ENCODE measurements at regions not wholly inside any gene's neighbourhood (a gene's known extent, or its start where the extent isn't known, plus 50 kb on each side); places are given as distances from the start of the nearest gene placed in this dataset.
A peak's percentile ranks its signal among the peaks of the same experiment; 100 is the strongest.

DNA sequence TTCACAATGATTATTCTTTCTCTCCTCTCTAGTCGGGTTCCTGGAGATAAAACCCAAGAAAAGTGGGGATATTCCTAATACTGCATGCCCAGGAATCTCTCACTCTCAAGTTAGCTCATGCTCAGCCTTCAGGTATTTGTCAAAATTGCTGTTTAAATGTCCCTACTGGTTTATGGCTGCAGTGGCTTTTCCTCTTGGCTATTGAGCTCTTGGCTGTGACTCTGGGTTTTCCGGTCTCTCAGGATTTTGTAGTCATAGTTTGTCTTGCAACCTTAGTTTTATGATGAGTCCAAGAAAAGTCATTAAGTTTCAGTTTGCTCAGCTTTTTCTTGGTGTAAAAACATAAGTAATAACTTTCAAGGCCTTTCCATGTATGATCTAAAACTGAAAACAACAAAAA, 820.7 kb upstream of the HS6ST1 start:
- DNase-seq: no peak

DNA sequence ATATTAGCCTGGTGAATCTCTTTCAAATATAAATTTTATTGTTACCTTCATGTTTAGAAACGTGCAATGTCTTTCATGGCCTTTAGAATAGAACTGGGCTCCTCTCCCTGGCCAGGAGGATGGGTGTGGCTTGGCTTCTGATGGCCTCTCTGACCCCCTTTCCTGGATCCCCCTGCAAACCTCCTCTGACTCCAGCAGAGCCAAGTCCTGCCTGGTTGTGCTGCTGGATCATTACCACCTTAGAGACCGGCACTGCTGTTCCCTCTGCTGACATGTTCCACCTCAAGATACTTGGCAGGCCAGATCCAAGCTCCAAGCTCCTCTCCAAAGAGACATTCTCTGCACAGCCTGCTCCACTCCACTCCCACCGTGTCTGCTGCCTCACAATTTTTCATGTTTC, 823.8 kb upstream of the HS6ST1 start:
- no peak for DNase-seq

DNA sequence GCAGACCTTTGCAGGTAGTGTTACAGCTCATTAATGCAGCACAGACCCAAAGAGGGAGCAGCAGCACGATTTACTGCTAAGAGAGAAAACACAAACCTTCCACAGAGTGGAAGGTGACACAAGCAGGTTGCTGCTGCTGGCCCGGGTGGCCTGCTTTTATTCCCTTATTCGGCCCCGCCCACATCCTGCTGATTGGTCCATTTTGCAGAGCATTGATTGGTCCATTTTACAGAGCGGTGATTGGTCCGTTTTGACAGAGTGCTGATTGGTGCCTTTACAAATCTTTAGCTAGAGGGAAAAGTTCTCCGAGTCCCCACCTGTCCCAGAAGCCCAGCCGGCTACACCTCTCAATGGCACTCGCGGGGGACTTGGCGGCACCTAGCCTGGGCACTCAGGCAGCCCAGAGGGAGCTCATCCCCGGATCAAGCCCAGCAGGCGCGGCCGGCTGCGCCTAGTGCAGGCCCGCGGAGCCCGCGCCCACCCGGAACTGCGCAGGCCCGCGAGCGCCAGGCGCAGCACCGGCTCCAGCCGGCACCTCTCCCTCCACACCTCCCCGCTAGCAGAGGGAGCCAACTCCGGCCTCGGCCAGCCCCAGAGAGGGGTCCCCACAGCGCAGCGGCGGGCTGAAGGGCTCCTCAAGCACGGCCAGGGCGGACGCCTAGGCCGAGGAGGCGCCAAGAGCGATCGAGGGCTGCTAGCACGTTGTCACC, 825.6 kb upstream of the HS6ST1 start:
- no peak for DNase-seq

DNA sequence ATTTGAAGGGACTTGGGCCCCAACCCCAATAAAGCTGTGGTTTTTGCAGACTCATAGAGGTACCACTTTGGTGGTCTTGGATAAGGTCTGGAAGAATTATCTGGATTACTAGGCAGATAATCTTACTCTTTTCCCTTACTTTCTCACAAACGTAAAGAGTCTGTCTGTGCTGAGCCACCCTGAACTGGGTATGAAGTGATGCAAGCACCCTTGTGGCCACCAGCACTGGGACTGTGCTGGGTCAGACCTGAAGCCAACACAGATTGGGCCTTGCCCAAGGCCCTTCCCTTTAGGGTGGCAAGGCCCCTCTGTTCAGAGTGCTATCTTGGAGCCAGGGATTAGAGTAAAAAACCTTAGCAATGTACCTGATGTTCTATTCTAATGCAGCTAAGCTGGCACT, 827.0 kb upstream of the RAB6C start:
- DNase-seq: no peak

DNA sequence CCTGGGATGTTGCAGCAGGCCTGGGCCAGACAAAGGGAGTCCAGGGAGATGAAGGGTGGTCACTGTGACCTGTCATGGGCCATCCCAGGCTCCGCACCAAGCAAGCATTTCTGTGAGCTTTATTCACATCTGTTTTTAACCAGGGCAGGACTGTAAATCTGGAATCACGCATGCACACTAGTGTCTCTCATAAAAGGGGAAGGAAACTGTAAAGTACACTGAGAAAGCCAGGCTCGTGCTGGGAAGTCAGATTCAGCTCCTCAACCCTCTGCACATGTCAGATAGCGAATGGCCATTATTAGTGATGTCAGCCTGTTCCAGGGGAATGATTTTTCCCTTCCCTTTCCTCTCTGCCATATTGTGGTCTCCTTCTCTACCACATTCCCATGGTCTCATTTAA, 818.6 kb upstream of the RAB6C start:
- DNase-seq: peak in 1 of 2 donors; percentile 25

DNA sequence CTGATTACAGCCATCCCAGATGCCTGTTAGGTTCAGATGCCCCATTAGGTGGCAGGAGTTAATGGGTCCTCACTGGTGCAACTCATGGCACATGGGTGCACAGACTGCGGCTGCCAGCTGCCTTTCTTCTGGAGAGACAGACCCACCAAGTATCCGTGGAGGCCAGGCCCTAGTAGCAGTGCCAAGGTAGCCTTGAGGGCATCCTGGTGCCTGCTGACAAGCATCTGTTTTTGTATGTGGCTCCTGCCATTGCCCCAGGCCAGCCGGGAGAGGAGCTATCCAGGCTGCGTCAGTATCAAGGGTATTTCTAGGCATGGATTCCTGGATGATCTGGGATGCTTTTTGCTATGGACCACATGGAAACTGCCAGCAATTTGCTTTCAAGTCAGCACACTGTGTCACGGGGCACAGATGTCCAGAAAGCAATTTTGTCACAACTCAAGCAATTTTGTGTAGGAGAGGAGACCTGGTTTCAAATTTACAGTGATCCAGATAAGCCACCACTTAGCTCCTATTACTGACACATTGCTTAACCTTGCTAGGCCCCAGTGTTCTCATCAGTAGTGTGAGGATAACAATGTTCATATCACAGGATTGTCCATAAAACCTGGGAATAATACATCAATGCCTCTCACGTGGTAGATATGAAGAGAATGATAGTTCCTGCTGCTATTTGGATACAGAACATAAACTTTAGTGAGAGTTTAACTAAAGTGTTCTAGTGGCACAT, 815.1 kb upstream of the RAB6C start:
- no peak for DNase-seq

DNA sequence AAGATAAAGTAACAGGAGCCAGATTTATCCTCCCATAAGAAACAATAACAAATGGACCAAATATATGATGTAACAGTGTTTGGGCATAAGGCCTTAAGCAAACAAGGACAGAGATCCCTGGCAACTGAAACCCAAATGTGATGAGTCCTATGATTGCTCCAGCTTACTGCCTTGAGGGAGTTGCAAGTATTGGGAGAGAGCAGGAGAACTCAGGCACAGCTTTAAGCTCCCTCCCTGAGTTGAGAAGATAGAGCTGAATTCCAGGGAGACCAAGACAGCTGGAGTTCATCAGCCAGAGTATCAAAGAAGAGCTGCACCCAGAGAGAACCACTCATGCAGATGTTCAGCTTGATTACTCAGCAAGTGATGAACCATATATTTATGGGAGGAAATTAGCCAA, 814.5 kb upstream of the RAB6C start:
- DNase-seq: no peak

DNA sequence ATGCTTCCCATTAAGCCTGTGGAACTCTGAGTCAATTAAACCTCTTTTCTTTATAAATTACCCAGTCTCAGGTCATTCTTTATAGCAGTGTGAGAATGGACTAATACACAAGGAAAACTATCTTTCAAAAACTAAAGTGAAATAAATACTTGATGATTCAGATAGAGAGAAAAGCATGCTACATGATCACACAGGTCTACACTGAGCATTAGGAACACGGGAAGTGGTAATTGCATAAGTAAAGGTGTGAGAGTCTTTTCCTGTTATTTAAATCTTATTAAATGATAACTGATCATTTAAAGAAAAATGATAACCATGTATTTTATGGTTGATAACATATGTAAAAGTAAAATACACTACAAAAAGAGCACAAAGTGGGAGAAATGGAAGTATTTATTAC, 812.0 kb upstream of the RAB6C start:
- no peak for DNase-seq

DNA sequence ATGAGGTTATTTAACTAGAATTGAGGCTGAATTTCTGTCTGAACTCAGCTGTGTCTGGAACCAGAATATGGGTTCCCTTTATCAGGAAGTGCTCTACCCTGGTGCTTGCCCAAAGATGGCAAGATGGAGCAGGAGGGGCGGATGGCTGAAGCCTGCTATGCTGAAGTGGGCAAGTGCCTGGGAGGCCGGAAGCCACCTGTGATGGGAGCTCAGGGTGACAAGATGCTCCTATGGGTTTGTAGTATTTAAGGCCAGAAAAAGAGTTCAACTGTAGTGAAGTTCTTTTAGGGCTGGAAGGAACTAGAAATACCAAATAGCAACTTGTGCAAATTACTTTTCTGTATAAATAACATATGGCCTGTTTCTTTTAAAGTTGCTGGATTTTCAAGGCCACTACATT, 808.9 kb upstream of the RAB6C start:
- DNase-seq: no peak

DNA sequence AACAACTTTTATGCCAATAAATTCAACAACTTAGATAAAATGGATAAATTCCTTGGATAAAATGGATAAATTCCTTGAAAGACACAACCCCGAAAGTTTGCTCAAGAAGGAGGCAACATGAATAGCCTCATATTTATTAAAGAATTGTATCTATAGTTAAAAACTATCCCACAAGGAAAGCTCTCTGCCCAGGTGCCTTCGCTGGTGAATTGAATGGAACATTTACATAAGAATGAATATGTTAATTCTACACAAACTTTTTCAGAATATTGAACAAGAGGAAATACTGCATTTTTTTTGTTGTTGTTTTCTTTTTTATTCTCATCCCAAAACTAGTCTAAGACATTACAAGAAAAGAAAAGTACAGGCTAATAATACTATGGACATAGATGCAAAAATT, 805.3 kb upstream of the RAB6C start:
- DNase-seq: no peak

DNA sequence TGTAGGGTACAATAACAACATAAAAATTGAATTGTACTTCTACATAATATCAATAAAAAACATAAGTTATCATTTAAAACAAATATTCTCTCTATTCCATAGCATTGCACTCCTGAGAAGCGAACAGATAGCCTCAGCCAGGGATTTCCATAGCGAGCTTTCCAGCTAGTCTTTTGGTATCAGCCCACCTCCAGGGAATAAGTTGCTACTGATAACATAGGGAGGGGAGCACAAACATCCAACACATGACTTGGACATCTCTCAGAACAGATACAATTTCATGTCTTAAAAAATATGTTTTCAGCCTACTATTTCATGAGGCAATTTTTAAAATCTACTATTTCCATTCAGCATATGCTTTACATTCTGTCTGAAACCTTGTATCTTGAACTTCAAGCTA, 804.4 kb upstream of the RAB6C start:
- no peak for DNase-seq

DNA sequence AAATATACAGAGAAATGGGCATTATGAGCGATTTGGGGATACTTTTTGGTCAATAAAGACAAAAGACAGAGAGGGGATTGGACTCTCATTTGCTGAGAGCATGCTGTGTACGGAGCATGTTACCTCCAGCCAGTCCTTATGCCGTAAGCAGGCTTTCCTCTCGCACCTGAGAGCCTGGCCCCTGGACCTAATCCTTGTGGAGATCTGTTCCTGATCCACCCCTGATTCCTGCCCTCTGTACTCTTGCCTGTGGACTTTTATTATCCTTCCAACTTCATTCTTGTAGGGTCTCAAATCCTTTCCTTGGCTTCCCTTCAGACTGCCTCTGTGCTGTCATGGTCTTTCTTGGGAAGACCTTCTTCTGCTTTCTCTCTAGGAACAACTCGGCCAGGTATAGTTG, 803.1 kb upstream of the RAB6C start:
- DNase-seq: no peak

DNA sequence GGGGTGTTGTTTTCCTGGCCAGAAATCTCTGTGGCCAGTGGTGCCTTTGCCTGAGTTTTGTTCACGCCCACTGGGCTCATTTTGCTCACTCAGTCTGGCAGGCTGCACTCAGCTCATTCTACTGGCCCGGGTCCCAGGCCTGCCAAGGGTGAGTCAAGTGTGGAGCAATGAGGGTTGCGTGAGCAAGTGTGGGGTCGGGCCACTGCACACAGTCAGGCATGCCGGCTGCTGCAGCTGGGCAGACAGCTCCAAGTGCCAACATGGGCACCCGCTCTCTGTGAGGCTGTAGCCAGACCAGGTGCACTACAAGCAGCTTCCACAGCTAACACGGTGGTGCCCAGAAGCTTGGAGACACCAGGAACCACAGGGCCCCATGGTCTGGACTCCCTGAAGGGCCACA, 801.1 kb upstream of the RAB6C start:
- DNase-seq: no peak

DNA sequence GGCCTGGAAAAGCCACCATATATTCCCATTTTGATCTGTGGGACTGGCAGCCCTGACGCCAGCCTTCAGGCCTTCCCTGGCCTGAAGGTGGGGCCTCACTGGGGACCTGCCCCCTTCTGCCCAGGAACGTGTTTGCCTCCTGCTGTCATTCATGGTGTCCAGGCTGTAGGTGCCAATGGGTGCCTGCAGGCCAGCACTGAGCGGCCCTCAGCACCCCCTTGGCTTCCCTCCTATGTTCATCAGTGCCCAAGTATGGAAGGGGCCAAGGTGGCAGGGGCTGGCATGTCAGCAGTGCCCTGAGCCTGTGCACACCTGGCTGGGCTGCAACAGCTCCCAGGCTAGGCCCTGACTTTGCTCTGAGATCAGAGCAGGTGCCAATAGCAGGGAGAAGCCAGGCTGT, 800.3 kb upstream of the RAB6C start:
- no peak for DNase-seq

DNA sequence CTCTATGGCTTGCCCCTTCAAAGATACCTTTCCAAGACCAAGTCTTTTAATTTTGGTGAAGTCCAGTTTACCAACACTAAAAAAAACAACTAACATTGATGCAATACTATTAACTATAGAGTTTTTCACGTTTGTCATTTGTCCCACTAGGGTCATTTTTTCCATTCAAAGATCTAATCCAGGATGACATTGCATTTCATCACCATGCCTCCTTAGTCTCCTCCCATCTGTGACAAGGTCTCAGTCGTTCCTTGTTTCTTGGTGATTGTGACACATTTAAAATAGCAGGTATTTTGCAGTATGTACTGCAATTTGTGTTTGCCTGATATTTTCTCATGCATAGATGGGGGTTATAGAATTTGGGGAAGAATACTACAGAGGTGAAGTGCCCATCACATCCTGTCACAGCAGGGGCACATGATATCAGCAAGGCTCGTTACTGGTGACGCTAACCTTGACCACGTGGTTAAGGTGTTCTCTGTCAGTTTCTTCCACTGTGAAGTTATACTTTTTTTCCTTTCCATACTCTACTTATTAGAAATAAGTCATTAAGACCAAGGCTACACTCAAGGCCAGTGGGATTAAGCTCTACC, 799.2 kb upstream of the RAB6C start:
- DNase-seq: no peak

DNA sequence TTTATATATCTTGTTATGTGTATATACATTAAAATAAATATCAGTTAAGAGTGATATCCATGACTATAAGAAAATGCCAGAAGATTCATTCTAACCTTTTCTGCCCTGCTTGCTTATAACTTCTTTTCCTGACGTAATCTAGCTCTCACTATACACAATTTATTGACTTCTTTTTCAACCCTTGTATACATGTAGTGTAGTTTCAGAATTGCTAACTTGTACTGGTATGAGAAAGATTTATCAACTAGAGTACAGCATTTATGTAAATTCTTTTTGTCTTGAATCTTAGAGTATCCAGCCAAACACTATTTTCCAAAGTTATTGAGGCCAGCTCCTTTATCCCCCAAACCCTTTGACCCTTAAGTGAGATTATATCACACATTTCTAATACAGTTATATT, 798.0 kb upstream of the RAB6C start:
- DNase-seq: no peak

DNA sequence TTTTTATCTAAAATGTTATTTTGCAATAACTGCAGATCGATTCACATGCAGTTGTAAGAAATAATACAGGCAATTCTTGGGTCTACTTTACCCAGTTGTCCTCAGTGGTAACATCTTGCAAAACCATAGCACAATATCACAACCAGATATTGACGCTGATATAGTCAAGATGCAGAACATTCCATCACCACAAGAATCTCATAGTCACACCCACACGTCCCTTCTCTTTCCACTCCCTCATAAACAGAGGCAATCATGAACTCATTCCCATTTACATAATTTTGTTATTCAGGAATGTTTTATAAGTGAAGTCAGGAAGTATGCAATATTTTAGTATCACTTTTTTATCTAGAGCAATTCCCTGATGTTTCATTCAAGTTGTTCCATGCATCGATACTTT, 797.5 kb upstream of the RAB6C start:
- DNase-seq: no peak

DNA sequence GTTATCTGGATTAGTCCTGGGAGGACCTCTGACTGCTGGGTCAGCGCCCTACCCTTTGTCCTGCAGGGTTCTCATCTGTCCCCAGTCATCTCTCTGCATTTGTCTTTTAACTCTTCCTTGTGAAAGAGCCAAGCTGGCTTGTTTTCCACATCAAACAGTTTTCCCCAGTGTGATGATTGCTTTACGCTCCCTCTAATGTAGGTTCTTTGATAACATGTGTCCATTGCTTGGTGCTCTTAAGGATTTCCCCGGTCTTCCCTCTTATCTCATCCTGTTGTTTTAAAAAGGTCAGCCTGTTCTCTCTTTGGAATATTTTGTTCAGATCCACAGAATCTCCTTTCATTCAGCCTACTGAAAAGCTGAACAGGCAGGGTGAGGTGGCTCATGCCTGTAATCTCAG, 792.1 kb upstream of the RAB6C start:
- DNase-seq: no peak

DNA sequence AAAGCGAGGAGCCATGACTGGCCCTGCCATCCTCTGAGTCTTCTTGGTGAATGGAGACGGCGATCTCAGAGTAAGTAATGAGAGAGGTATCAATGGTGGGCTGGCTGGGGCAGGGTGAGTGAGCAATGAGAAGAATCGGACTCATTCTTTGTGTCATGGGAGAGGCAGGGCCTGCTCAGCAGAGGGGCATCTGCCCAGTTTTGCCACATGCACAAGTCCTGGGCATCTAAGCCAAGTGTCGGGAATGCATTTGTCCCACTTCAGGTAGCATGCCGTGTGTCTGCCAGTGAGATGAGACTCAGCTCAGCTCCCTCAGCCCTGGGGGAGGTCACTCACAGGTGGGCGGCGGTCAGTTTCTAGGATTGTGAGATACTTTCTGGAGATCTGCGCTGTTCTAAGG, 791.0 kb upstream of the RAB6C start:
- DNase-seq: no peak

DNA sequence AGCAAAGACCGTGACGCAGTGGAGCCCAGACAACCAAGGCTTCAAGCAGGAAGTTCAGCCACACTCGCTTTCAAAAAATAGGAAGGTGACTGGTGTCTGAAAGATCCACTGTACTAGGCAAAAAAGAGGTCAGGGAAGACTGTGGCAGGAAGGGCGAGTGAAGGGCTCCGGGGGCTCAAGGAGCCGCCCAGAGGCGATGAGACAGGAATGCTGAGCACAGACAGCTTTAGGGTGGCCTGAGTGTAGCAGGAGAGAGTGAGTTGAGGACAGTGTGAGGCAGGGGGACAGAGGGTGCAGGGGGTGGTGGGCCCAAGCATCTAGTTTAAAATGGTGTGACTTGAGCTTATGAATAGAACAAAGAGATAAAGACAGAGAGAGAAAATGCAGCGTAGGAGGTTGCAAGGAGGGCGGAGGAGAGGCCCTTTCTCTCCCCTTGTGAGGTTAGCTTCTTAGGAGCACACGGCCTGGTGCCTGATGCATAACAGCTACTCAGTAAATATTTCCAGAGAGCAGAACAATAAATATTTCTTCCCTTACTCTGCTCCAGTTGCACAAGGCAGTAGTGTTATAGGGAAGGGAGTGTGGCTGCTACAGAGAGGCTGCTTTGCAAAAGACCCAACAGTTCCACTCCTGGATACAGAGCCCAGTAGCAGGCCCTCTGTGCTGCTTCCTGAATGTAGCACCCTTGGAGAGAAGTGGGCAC, 789.7 kb upstream of the RAB6C start:
- no peak for DNase-seq

DNA sequence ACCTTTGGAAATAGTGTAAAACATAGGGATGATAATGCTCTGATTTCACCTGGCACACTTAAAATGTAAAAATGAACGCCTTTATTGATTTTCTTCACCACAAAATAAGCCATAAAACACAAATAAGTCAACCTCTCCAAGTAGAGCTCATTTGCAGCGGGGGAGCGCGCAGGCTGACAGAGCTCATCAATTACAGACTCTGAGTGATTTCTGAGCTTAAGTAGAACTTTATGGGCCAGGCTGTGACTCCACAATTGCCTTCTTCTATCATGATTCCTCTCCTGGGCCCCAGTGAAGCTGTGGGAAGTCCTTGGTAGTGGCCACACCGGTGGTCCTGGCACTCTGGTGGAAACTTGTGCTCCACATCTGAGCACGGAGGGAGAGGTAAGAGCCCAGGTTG, 789.0 kb upstream of the RAB6C start:
- DNase-seq: no peak

DNA sequence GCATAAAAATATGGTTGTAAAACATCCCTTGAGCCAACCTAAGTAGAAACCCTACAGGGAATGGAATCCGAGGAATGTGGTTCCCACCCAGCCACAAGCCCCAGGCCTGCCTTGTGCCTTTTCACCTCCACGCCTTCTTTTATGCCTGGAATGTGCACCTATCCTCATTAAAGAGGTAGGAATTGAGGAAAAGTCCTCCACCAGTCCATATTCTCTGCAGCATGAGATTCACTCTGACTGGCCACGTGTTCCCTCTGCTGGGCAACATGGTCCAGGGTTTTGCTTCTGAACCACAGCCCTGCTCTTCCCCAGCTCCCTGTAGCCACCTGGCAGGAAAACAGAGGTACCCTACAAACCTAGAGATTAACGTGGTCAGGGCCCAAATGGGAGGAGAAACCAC, 787.9 kb upstream of the RAB6C start:
- DNase-seq: no peak

DNA sequence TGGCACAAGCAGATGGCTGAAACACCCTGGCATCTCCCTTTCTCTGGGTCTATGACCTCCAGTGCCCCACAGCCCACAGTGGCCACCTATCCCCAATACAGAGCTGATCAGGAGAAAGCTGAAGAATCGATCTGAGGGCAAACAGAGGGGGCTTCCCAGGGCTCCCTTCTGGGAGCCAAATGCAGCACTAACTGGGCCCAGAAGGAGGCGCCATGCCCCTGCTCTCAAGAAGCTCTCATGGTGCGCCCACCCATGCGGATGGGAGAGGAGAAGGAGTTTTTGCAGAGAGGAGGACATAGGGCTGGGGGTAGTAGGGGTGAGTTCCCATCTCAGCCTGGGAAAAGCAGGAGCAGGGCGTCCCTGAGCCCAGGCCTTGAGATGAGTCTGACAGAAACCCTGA, 787.3 kb upstream of the RAB6C start:
- no peak for DNase-seq

DNA sequence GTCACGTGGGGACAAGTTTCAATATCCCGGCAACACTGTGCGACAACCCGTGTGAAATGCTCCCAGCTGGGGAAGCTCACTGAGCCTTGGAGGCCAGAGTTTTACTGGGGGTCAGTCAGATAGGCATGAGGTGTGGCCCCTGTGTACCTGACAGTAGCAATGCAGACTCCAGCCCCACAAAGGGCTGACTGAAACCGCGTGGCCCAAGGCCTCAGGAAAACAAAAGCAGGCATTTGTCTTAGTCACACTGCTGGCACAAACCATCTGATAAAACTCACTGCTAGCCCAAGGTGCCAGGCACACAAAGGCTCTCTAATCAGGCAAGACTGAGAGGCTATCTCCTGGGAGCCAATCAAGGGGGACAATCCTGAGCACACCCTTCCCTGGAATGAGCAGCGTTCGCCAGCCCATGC, 786.6 kb upstream of the RAB6C start:
- no peak for DNase-seq

All from bone marrow (tissue), 2 donors.